GM23338 (cell line): ENCODE measurements at regions not wholly inside any gene's neighbourhood (a gene's known extent, or its start where the extent isn't known, plus 50 kb on each side); places are given as distances from the start of the nearest gene placed in this dataset.
A peak's percentile ranks its signal among the peaks of the same experiment; 100 is the strongest.

ENCODE experiments used
- ATAC-seq: fragments of 200-7000 bp; cut with Tn5 transposase; 3 replicates; pipeline ENCODE4 v1.9.1; 2020
- DNase-seq: peaks from one replicate; pipeline ENCODE4 v3.0.0-alpha.2; 2015; ENCODE audit warnings: low spot score
- H2AFZ ChIP-seq: fragments of 200-600 bp; sonication (generic); 2 replicates; pipeline ENCODE4 v1.8.0; 2016; ENCODE audit warnings: antibody characterized with exemption, mild to moderate bottlenecking, moderate library complexity
- H3F3A ChIP-seq: fragments of 200-600 bp; sonication (generic); replicated peaks from 2 replicates; pipeline ENCODE4 v1.8.0; 2017; ENCODE audit warnings: antibody characterized with exemption, mixed run types, low read depth
- H3K27ac ChIP-seq: fragments of 200-600 bp; sonication (generic); 2 replicates; pipeline ENCODE4 v1.6.1; 2016; ENCODE audit warnings: low read depth
- H3K27me3 ChIP-seq: fragments of 200-600 bp; sonication (generic); 2 replicates; pipeline ENCODE4 v1.8.0; 2016; ENCODE audit warnings: mild to moderate bottlenecking, mixed run types, moderate library complexity; ENCODE audit not compliant: insufficient read depth
- H3K36me3 ChIP-seq: fragments of 200-600 bp; sonication (generic); 2 replicates; pipeline ENCODE4 v1.8.0; 2016; ENCODE audit warnings: mild to moderate bottlenecking; ENCODE audit not compliant: insufficient read depth
- H3K4me1 ChIP-seq: fragments of 200-600 bp; sonication (generic); 2 replicates; pipeline ENCODE4 v1.8.0; 2016; ENCODE audit warnings: mild to moderate bottlenecking, moderate library complexity; ENCODE audit not compliant: insufficient read depth
- H3K4me2 ChIP-seq: fragments of 200-600 bp; sonication (generic); 2 replicates; pipeline ENCODE4 v1.7.1; 2017; ENCODE audit warnings: mixed run types
- H3K4me3 ChIP-seq: fragments of 200-600 bp; sonication (generic); 2 replicates; pipeline ENCODE4 v1.6.1; 2016; ENCODE audit warnings: mixed run types
- H3K79me2 ChIP-seq: fragments of 200-600 bp; sonication (generic); replicated peaks from 2 replicates; pipeline ENCODE4 v1.8.0; 2017; ENCODE audit warnings: mild to moderate bottlenecking; ENCODE audit not compliant: insufficient read depth
- H3K9me2 ChIP-seq: fragments of 200-600 bp; sonication (generic); 2 replicates; pipeline ENCODE4 v1.8.0; 2017; ENCODE audit not compliant: insufficient read depth
- H4K20me1 ChIP-seq: fragments of 200-600 bp; sonication (generic); replicated peaks from 2 replicates; pipeline ENCODE4 v1.8.0; 2017; ENCODE audit warnings: mild to moderate bottlenecking; ENCODE audit not compliant: insufficient read depth
- H3K27ac Mint-ChIP-seq: 2 replicates; pipeline ENCODE4 v1.8.0; 2020; ENCODE audit warnings: inconsistent platforms, mild to moderate bottlenecking, moderate library complexity, mixed read lengths
- H3K27me3 Mint-ChIP-seq: 3 replicates; pipeline ENCODE4 v1.8.0; 2022; ENCODE audit warnings: low read depth, mild to moderate bottlenecking, moderate library complexity, mixed read lengths, inconsistent platforms; ENCODE audit not compliant: insufficient read depth, poor library complexity
- H3K36me3 Mint-ChIP-seq: 3 replicates; pipeline ENCODE4 v1.8.0; 2021; ENCODE audit warnings: low read depth, mild to moderate bottlenecking, inconsistent platforms, moderate library complexity, mixed read lengths
- H3K4me1 Mint-ChIP-seq: 3 replicates; pipeline ENCODE4 v1.8.0; 2020; ENCODE audit warnings: mild to moderate bottlenecking, inconsistent platforms, mixed read lengths
- H3K4me3 Mint-ChIP-seq: 3 replicates; pipeline ENCODE4 v1.8.0; 2021; ENCODE audit warnings: moderate library complexity, mild to moderate bottlenecking, inconsistent platforms, mixed read lengths
- H3K9me3 Mint-ChIP-seq: 3 replicates; pipeline ENCODE4 v1.8.0; 2020; ENCODE audit warnings: moderate library complexity, mild to moderate bottlenecking, inconsistent platforms, mixed read lengths
- CREB1 ChIP-seq: fragments of 250-450 bp; sonication (Bioruptor Pico); IDR thresholded peaks from 2 replicates; pipeline ENCODE4 v1.5.0; 2020; ENCODE audit warnings: low read depth, mild to moderate bottlenecking, moderate library complexity
- CTCF ChIP-seq, 2 experiments: fragments of 200-600 bp in 1 of 2; sonication (generic) in 1 of 2; conservative IDR thresholded peaks; 2 replicates each; pipeline versions ENCODE4 v1.5.1 to v1.6.1; 2016 to 2017; ENCODE audit warnings: antibody characterized with exemption in 2 of 2, low read depth in 2 of 2, mild to moderate bottlenecking in 2 of 2, moderate library complexity in 1 of 2
- ETS1 ChIP-seq: IDR thresholded peaks from 2 replicates; pipeline ENCODE4 v1.6.1; 2016; ENCODE audit warnings: antibody characterized with exemption
- EZH2 ChIP-seq: fragments of 200-600 bp; sonication (generic); IDR thresholded peaks from one replicate; pipeline ENCODE4 v1.8.0; 2017; ENCODE audit warnings: antibody characterized with exemption, mild to moderate bottlenecking, low read depth; ENCODE audit not compliant: unreplicated experiment
- EZH2phosphoT487 ChIP-seq: fragments of 200-600 bp; sonication (generic); IDR thresholded peaks from one replicate; pipeline ENCODE4 v1.8.1; 2018; ENCODE audit warnings: antibody characterized with exemption; ENCODE audit not compliant: unreplicated experiment
- JUNB ChIP-seq: IDR thresholded peaks from one replicate; pipeline ENCODE4 v1.6.1; 2016; ENCODE audit warnings: antibody characterized with exemption; ENCODE audit not compliant: unreplicated experiment
- NANOG ChIP-seq: IDR thresholded peaks from 2 replicates; pipeline ENCODE4 v1.6.1; 2016; ENCODE audit warnings: antibody characterized with exemption, borderline replicate concordance
- POLR2AphosphoS5 ChIP-seq: IDR thresholded peaks from 2 replicates; pipeline ENCODE4 v1.6.1; 2016; ENCODE audit warnings: antibody characterized with exemption, low read depth
- REST ChIP-seq: IDR thresholded peaks from one replicate; pipeline ENCODE4 v1.6.1; 2018; ENCODE audit warnings: antibody characterized with exemption; ENCODE audit not compliant: unreplicated experiment
- STAT1 ChIP-seq: IDR thresholded peaks from one replicate; pipeline ENCODE4 v1.6.1; 2016; ENCODE audit warnings: antibody characterized with exemption; ENCODE audit not compliant: unreplicated experiment
- ZNF114 ChIP-seq: fragments of 250-450 bp; sonication (Bioruptor Pico); IDR thresholded peaks from 2 replicates; pipeline ENCODE4 v1.5.0; 2020; ENCODE audit warnings: mild to moderate bottlenecking, moderate library complexity
- ZNF331 ChIP-seq: fragments of 250-450 bp; sonication (Bioruptor Pico); IDR thresholded peaks from 2 replicates; pipeline ENCODE4 v1.5.0; 2020; ENCODE audit warnings: low read depth, mild to moderate bottlenecking, moderate library complexity
- ZNF462 ChIP-seq: fragments of 250-450 bp; sonication (Bioruptor Pico); IDR thresholded peaks from 2 replicates; pipeline ENCODE4 v1.5.0; 2020; ENCODE audit warnings: mild to moderate bottlenecking, moderate library complexity

GRCh38 chr5:166963596-166963995 lies 1327.8 kb upstream of the WWC1 start:
- Mint-ChIP-seq H3K4me3 (no peak overlapping the region), H3K9me3 (no peaks in the 10 kb centered on the region), H3K27me3 (no peaks in the 10 kb centered on the region), H3K4me1 (peaks cover 17% of the 10 kb centered on the region), H3K36me3 (no peaks in the 10 kb centered on the region; the same call in 2 of the 3 replicates), H3K27ac (no peak overlapping the region)
- no peak overlapping the region for H3K4me2 ChIP-seq
- 0 out of 2 replicates have a peak, but pooled peaks cover 5% of the 10 kb centered on the region for H3K9me2 ChIP-seq
- H3K79me2 ChIP-seq = no peaks in the 10 kb centered on the region
- no peaks in the 10 kb centered on the region for H3K27me3 ChIP-seq
- H3K27ac ChIP-seq = no peak overlapping the region
- DNase-seq (no peak), ATAC-seq (no peak)
- H2AFZ ChIP-seq = peak overlapping the region; percentile 43; the same call in 1 of the 2 replicates
- peaks cover 9% of the 10 kb centered on the region for H3K4me1 ChIP-seq
- H4K20me1 ChIP-seq = no peaks in the 10 kb centered on the region
- no peak overlapping the region for H3K4me3 ChIP-seq
- H3F3A ChIP-seq = no peaks in the 10 kb centered on the region
- no peaks in the 10 kb centered on the region for H3K36me3 ChIP-seq
- TF ChIP-seq ZNF462 (CRISPR knock-in tag) (no peak), ZNF331 (CRISPR knock-in tag) (no peak), EZH2phosphoT487 (no peak), POLR2AphosphoS5 (no peak), REST (no peak), JUNB (no peak), CTCF (conservative IDR thresholded peaks at IDR 0.05; ENCODE audit: low read depth in 2 of 2) (no peak), STAT1 (no peak), ZNF114 (no peak), CREB1 (CRISPR knock-in tag) (no peak), NANOG (no peak), EZH2 (no peak), ETS1 (no peak)
